CD14-positive monocyte (primary cell): ENCODE measurements at regions not wholly inside any gene's neighbourhood (a gene's known extent, or its start where the extent isn't known, plus 50 kb on each side); places are given as distances from the start of the nearest gene placed in this dataset.

Source experiments
- DNase-seq, 3 donors: peaks; one replicate each; pipeline ENCODE4 v3.0.0-alpha.2; 2011 to 2022
- H2AFZ ChIP-seq: 2 replicates; pipeline ENCODE4 v1.6.0; 2012; ENCODE audit warnings: mild to moderate bottlenecking, low read depth, low read length, inconsistent platforms; ENCODE audit not compliant: insufficient read depth, poor library complexity, severe bottlenecking
- H3K27ac ChIP-seq, 2 donors: 1 replicate in 1 of 2; 2 replicates in 1 of 2; pipeline ENCODE4 v1.5.1; 2012 to 2013; ENCODE audit warnings: low read length in 2 of 2, control low read depth in 1 of 2, inconsistent platforms in 1 of 2, low read depth in 1 of 2, mild to moderate bottlenecking in 1 of 2
- H3K27me3 ChIP-seq, 2 donors: one replicate each; pipeline versions ENCODE4 v1.6.0 to v1.6.1; 2011 to 2013; ENCODE audit warnings: low read length in 2 of 2; ENCODE audit not compliant: control insufficient read depth in 2 of 2, insufficient read depth in 2 of 2
- H3K36me3 ChIP-seq, 2 donors: replicated peaks in 1 of 2; 1 replicate in 1 of 2; 2 replicates in 1 of 2; pipeline versions ENCODE4 v1.5.1 to v1.6.1; 2012 to 2013; ENCODE audit warnings: low read length in 2 of 2, control low read depth in 1 of 2, inconsistent platforms in 1 of 2, mild to moderate bottlenecking in 1 of 2; ENCODE audit not compliant: insufficient read depth in 2 of 2, control insufficient read depth in 1 of 2
- H3K4me1 ChIP-seq, 2 donors: 1 replicate in 1 of 2; 2 replicates in 1 of 2; pipeline versions ENCODE4 v1.5.1 to v1.6.1; 2012 to 2013; ENCODE audit warnings: low read length in 2 of 2, control low read depth in 1 of 2, inconsistent platforms in 1 of 2, mild to moderate bottlenecking in 1 of 2, moderate library complexity in 1 of 2; ENCODE audit not compliant: insufficient read depth in 2 of 2, control insufficient read depth in 1 of 2
- H3K4me2 ChIP-seq: replicated peaks from 2 replicates; pipeline ENCODE3; 2012; ENCODE audit warnings: low read length, moderate library complexity, mild to moderate bottlenecking; ENCODE audit not compliant: poor library complexity, severe bottlenecking; ENCODE audit errors: extremely low read depth
- H3K4me3 ChIP-seq, 3 experiments: fragments of 200-600 bp in 1 of 3; sonication (generic) in 1 of 3; replicated peaks in 1 of 3; 1 replicate in 2 of 3; 2 replicates in 1 of 3; pipeline ENCODE4 v1.5.1; 2011 to 2013; ENCODE audit warnings: low read length in 3 of 3, mild to moderate bottlenecking in 3 of 3, control low read depth in 2 of 3, low read depth in 2 of 3, inconsistent platforms in 1 of 3, moderate library complexity in 1 of 3
- H3K79me2 ChIP-seq: 2 replicates; pipeline ENCODE4 v1.6.0; 2012; ENCODE audit warnings: mild to moderate bottlenecking, control low read depth, inconsistent platforms, low read length, moderate library complexity; ENCODE audit not compliant: insufficient read depth
- H3K9ac ChIP-seq: 2 replicates; pipeline ENCODE4 v1.6.0; 2017; ENCODE audit warnings: low read length, mild to moderate bottlenecking; ENCODE audit not compliant: insufficient read depth, poor library complexity, severe bottlenecking
- H3K9me3 ChIP-seq, 2 donors: replicated peaks in 1 of 2; 1 replicate in 1 of 2; 2 replicates in 1 of 2; pipeline versions ENCODE4 v1.5.1 to v1.6.1; 2012 to 2013; ENCODE audit warnings: low read length in 2 of 2, control low read depth in 1 of 2; ENCODE audit not compliant: control insufficient read depth in 1 of 2, insufficient read depth in 1 of 2
- H4K20me1 ChIP-seq: 2 replicates; pipeline ENCODE4 v1.6.0; 2012; ENCODE audit warnings: mild to moderate bottlenecking, low read length, control low read depth, moderate library complexity; ENCODE audit not compliant: insufficient read depth
- H3K27ac Mint-ChIP-seq, 7 donors: one replicate each; pipeline ENCODE4 v1.8.0; 2020; ENCODE audit warnings: mild to moderate bottlenecking in 7 of 7, mixed read lengths in 7 of 7, moderate library complexity in 6 of 7, inconsistent platforms in 2 of 7
- H3K27me3 Mint-ChIP-seq, 3 donors: one replicate each; pipeline ENCODE4 v1.8.0; 2021 to 2022; ENCODE audit warnings: low read depth in 3 of 3, mild to moderate bottlenecking in 3 of 3, mixed read lengths in 3 of 3, moderate library complexity in 3 of 3, inconsistent platforms in 1 of 3
- H3K36me3 Mint-ChIP-seq, 2 donors: one replicate each; pipeline ENCODE4 v1.8.0; 2020; ENCODE audit warnings: mixed read lengths in 2 of 2, inconsistent platforms in 1 of 2, mild to moderate bottlenecking in 1 of 2
- H3K4me1 Mint-ChIP-seq: one replicate; pipeline ENCODE4 v1.8.0; 2020; ENCODE audit warnings: mild to moderate bottlenecking, mixed read lengths
- H3K4me3 Mint-ChIP-seq, 2 donors: one replicate each; pipeline ENCODE4 v1.8.0; 2020; ENCODE audit warnings: mild to moderate bottlenecking in 2 of 2, mixed read lengths in 2 of 2, moderate library complexity in 1 of 2
- H3K9me3 Mint-ChIP-seq, 7 donors: one replicate each; pipeline ENCODE4 v1.8.0; 2020 to 2022; ENCODE audit warnings: mixed read lengths in 7 of 7, mild to moderate bottlenecking in 6 of 7, moderate library complexity in 6 of 7, inconsistent platforms in 2 of 7
- WGBS: methylation state at CpG from one replicate; pipeline ENCODE4 v1.1.5; 2013; ENCODE audit warnings: missing lambda C conversion rate; ENCODE audit not compliant: insufficient coverage; 5-methylcytosine and 5-hydroxymethylcytosine counted together
- intact Hi-C, 2 donors: fragments of 100-400 bp; cut with micrococcal nuclease; formaldehyde crosslinking; loops; one replicate each; pipeline versions ENCODE4 v1.15.0 to v1.15.1; 2023
- TF ChIP-seq, protein P1 (sequence below): fragments of 200-600 bp; IDR thresholded peaks from one replicate; pipeline ENCODE4 v1.8.0; 2022; ENCODE audit warnings: antibody characterized with exemption, mild to moderate bottlenecking

- H4K20me1 ChIP-seq, result no peaks in the 10 kb centered on the region
- no peak overlapping the region for H3K4me2 ChIP-seq
- H3K4me3 ChIP-seq, result no peak overlapping the region
- intact Hi-C loops, result no loop called here
- DNase-seq, result no peak
- no peaks in the 10 kb centered on the region for H3K79me2 ChIP-seq
- no peaks in the 10 kb centered on the region for H3K4me1 ChIP-seq
- no peaks in the 10 kb centered on the region for H3K27me3 ChIP-seq
- Mint-ChIP-seq H3K27ac (no peak overlapping the region), H3K27me3 (peaks cover 2 to 17% (median 8%) of the 10 kb centered on the region in 3 donors), H3K36me3 (no peaks in the 10 kb centered on the region), H3K4me3 (no peak overlapping the region), H3K4me1 (no peaks in the 10 kb centered on the region), H3K9me3 (peaks cover 0 to 15% (median 4%) of the 10 kb centered on the region in 7 donors)
- H3K9me3 ChIP-seq, result no peaks in the 10 kb centered on the region
- H3K27ac ChIP-seq, result no peak overlapping the region
- H3K9ac ChIP-seq, result no peak overlapping the region
- TF ChIP-seq, protein P1, sequence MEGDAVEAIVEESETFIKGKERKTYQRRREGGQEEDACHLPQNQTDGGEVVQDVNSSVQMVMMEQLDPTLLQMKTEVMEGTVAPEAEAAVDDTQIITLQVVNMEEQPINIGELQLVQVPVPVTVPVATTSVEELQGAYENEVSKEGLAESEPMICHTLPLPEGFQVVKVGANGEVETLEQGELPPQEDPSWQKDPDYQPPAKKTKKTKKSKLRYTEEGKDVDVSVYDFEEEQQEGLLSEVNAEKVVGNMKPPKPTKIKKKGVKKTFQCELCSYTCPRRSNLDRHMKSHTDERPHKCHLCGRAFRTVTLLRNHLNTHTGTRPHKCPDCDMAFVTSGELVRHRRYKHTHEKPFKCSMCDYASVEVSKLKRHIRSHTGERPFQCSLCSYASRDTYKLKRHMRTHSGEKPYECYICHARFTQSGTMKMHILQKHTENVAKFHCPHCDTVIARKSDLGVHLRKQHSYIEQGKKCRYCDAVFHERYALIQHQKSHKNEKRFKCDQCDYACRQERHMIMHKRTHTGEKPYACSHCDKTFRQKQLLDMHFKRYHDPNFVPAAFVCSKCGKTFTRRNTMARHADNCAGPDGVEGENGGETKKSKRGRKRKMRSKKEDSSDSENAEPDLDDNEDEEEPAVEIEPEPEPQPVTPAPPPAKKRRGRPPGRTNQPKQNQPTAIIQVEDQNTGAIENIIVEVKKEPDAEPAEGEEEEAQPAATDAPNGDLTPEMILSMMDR, result no peak
- H3K36me3 ChIP-seq, result no peaks in the 10 kb centered on the region
- no CpG with 5 or more reads among the region's 1 CpG for WGBS
- no peak overlapping the region for H2AFZ ChIP-seq
Observed at GRCh38 chr5:127203818-127204217, 86.8 kb upstream of the MEGF10 start.

DNA sequence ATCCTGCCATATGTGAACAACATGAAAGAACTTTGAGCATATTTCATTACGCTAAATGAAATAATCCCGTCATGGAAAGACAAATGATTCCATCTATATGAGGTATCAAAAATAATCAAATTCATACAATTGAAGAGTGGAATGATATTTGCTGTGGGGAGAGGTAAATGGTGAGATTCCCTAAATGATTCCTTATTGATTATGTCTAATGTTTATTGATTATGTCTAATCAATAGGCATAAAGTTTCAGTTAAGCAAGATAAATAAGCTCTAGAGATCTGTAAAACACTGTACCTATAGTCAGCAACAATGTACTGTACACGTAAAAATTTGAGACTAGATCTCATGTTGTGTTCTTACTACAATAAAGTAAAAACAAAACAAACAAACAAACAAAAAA is 85.4 kb upstream of the MEGF10 start:
- no peak for DNase-seq
- H3K27ac Mint-ChIP-seq, result no peak overlapping the region
- TF ChIP-seq, protein P1, result no peak
- H3K4me3 ChIP-seq, result no peak overlapping the region
- H3K9me3 Mint-ChIP-seq, result peaks cover 0 to 8% (median 4%) of the 10 kb centered on the region in 7 donors
- H3K4me2 ChIP-seq, result no peak overlapping the region
- no peak overlapping the region for H3K27ac ChIP-seq
- no peaks in the 10 kb centered on the region for H3K9me3 ChIP-seq
- no peak overlapping the region for H3K9ac ChIP-seq
- no peaks in the 10 kb centered on the region for H3K36me3 ChIP-seq
- no peaks in the 10 kb centered on the region for H3K79me2 ChIP-seq
- no peaks in the 10 kb centered on the region for H4K20me1 ChIP-seq
- no peak overlapping the region for H3K4me3 Mint-ChIP-seq
- H3K36me3 Mint-ChIP-seq, result no peaks in the 10 kb centered on the region
- peaks cover 0 to 2% of the 10 kb centered on the region in 2 donors for H3K27me3 ChIP-seq
- no peaks in the 10 kb centered on the region for H3K4me1 Mint-ChIP-seq
- H3K27me3 Mint-ChIP-seq, result peaks cover 2 to 17% (median 8%) of the 10 kb centered on the region in 3 donors
- intact Hi-C loops, result no loop called here
- H3K4me1 ChIP-seq, result no peaks in the 10 kb centered on the region
- 100% methylated on average over 1 of the region's 3 CpGs for WGBS
- H2AFZ ChIP-seq, result no peak overlapping the region
